Sigmoid colon (tissue), 6 donors: ENCODE measurements at regions not wholly inside any gene's neighbourhood (a gene's known extent, or its start where the extent isn't known, plus 50 kb on each side); places are given as distances from the start of the nearest gene placed in this dataset.

Source experiments
- DNase-seq: peaks from one replicate; pipeline ENCODE4 v3.0.0-alpha.2; 2019
- H3K27ac ChIP-seq, 4 donors: fragments of 200-600 bp; sonication (generic); one replicate each; pipeline ENCODE4 v1.5.1; 2016 to 2019; ENCODE audit warnings: mild to moderate bottlenecking in 1 of 4
- H3K27me3 ChIP-seq, 3 donors: fragments of 200-600 bp; sonication (generic); one replicate each; pipeline ENCODE4 v1.5.1; 2019; ENCODE audit warnings: mild to moderate bottlenecking in 1 of 3
- H3K36me3 ChIP-seq, 4 donors: fragments of 200-600 bp; sonication (generic); one replicate each; pipeline ENCODE4 v1.5.1; 2016 to 2019
- H3K4me1 ChIP-seq, 4 donors: fragments of 200-600 bp; sonication (generic); one replicate each; pipeline ENCODE4 v1.5.1; 2017 to 2019
- H3K4me3 ChIP-seq, 4 donors: fragments of 200-600 bp; sonication (generic); one replicate each; pipeline ENCODE4 v1.5.1; 2017 to 2019; ENCODE audit warnings: mild to moderate bottlenecking in 2 of 4, moderate library complexity in 1 of 4
- H3K9me3 ChIP-seq, 4 donors: fragments of 200-600 bp in 3 of 4; sonication (generic) in 3 of 4; one replicate each; pipeline versions ENCODE4 v1.5.1 to v1.6.1; 2013 to 2019
- EP300 ChIP-seq, 4 donors: sonication (generic); formaldehyde crosslinking; IDR thresholded peaks; one replicate each; pipeline ENCODE4 v1.6.1; 2017; ENCODE audit warnings: antibody characterized with exemption in 4 of 4
- POLR2A ChIP-seq, 2 donors: fragments of 450-650 bp; IDR thresholded peaks; one replicate each; pipeline ENCODE4 v1.6.1; 2016; ENCODE audit warnings: antibody characterized with exemption in 2 of 2, mild to moderate bottlenecking in 2 of 2, moderate library complexity in 2 of 2
- POLR2AphosphoS5 ChIP-seq, 4 donors: sonication (generic); formaldehyde crosslinking; IDR thresholded peaks; one replicate each; pipeline ENCODE4 v1.6.1; 2017; ENCODE audit warnings: antibody characterized with exemption in 4 of 4
- WGBS, 2 donors: extraction: QIAGEN DNeasy Blood & Tissue Kit; methylation state at CpG; one replicate each; pipeline ENCODE4 v1.1.7; 2013; 5-methylcytosine and 5-hydroxymethylcytosine counted together
- intact Hi-C: fragments of 100-400 bp; cut with DNase I; formaldehyde crosslinking; loops from one replicate; pipeline ENCODE4 v1.15.1; 2023
- TF ChIP-seq, protein P1 (sequence below), 4 experiments: fragments of 450-650 bp in 3 of 4; fragments of 200-600 bp in 1 of 4; IDR thresholded peaks; one replicate each; pipeline ENCODE4 v1.5.1; 2016 to 2019; ENCODE audit warnings: antibody characterized with exemption in 4 of 4, mild to moderate bottlenecking in 3 of 4, moderate library complexity in 2 of 4
- donor health status: healthy with polysubstance abuse.
- donor health status: healthy.

DNA sequence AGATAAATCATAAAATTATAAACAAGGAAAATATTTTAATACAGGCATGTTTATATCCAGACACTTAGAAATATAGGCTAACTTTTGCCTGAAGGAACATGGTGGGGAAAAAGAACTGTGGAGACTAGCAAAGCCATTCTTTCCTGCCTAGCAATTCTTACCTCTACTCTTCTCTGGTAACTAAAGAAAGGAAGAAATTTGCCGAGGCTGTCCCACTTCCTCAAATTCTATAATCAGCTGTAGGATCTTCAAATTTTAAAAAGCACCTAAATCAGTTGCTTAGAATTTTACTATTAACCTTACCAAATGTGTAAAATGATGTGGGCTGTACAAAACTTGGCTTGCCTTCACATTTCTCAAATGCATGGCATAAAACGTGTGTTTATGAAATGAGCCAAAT is 249.1 kb upstream of the SMARCA2 start:
- intact Hi-C loops, result no loop called here
- TF ChIP-seq POLR2A (IDR thresholded peaks at IDR 0.05), result no peak
- H3K27ac ChIP-seq, result no peak overlapping the region

DNA sequence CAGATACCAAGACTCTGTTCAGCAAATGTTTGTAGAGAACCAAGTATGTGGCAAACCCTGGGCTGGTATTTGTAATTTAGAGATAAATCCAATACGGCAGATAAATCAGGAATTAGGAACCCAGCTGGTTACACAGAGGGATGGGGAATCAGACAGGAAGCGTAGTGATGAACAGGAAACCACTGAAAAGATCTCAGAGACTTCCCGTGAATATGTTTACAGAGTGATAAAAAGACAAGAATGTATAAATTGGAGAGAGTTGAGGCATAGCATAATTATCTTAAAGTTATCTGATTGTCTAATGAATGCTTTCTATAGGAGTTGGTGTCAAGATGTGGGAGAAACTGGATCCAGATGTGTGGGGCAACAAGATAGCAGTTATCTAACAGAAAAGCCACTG is 246.6 kb upstream of the SMARCA2 start:
- no peaks in the 10 kb centered on the region for H3K36me3 ChIP-seq
- TF ChIP-seq, protein P1, sequence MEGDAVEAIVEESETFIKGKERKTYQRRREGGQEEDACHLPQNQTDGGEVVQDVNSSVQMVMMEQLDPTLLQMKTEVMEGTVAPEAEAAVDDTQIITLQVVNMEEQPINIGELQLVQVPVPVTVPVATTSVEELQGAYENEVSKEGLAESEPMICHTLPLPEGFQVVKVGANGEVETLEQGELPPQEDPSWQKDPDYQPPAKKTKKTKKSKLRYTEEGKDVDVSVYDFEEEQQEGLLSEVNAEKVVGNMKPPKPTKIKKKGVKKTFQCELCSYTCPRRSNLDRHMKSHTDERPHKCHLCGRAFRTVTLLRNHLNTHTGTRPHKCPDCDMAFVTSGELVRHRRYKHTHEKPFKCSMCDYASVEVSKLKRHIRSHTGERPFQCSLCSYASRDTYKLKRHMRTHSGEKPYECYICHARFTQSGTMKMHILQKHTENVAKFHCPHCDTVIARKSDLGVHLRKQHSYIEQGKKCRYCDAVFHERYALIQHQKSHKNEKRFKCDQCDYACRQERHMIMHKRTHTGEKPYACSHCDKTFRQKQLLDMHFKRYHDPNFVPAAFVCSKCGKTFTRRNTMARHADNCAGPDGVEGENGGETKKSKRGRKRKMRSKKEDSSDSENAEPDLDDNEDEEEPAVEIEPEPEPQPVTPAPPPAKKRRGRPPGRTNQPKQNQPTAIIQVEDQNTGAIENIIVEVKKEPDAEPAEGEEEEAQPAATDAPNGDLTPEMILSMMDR (IDR thresholded peaks at IDR 0.05), result no peak
- TF ChIP-seq POLR2A (IDR thresholded peaks at IDR 0.05), result no peak
- TF ChIP-seq EP300 (IDR thresholded peaks at IDR 0.05), result no peak
- no peak for TF ChIP-seq POLR2AphosphoS5 (IDR thresholded peaks at IDR 0.05)
- WGBS, 2 donors, result 45 to 64% methylated on average over 3 of the region's 3 CpGs
- H3K4me1 ChIP-seq, result peaks cover 0 to 10% (median 3%) of the 10 kb centered on the region in 4 donors
- H3K27me3 ChIP-seq, result peaks cover 0 to 19% (median 0%) of the 10 kb centered on the region in 3 donors
- H3K9me3 ChIP-seq, result no peaks in the 10 kb centered on the region
- H3K4me3 ChIP-seq, result no peak overlapping the region
- DNase-seq, result no peak
- H3K27ac ChIP-seq, result no peak overlapping the region
- intact Hi-C loops, result no loop called here

More for the DNA sequence above, 249.1 kb upstream of the SMARCA2 start:
- Histone ChIP-seq H3K4me3 (no peak overlapping the region), H3K9me3 (no peaks in the 10 kb centered on the region), H3K36me3 (no peaks in the 10 kb centered on the region), H3K4me1 (peaks cover 0 to 10% (median 3%) of the 10 kb centered on the region in 4 donors), H3K27me3 (peaks cover 0 to 14% (median 0%) of the 10 kb centered on the region in 3 donors)
- 52 to 57% methylated on average over 2 of the region's 2 CpGs for WGBS, 2 donors
- no peak for DNase-seq

DNA sequence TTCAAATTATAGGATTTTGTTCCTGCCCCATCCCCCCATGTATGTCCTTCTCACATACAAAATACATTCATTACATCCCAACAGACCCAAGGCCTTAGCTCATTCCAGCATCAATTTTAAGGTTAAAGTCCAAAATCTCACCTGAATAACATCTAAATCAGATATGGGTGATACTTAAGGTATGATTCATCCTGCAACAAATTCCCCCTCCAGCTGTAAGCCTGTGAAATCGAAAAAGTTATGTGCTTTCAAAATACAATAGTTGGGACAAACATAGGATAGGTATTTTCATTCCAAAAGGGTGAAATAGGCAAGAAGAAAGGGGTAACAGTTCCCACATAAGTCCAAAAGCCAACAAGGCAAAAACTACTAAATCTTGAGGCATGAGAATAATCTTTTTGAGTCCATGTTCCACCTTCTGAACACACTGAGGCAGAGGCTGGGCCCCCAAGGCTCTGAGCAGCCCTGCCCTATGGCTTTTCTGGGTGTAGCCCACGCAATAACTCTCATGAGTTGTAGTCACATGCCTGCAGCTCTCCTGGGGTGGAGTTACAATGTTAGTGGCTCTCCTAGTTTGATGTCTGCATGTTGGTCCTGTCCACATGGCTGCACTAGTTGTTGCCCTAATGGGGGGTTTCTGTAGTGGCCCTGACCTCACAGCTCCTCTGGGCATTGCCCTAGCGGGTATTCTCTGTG is 243.9 kb upstream of the SMARCA2 start:
- Histone ChIP-seq H3K36me3 (no peaks in the 10 kb centered on the region), H3K9me3 (no peaks in the 10 kb centered on the region), H3K27ac (no peak overlapping the region), H3K4me1 (peaks cover 0 to 3% (median 0%) of the 10 kb centered on the region in 4 donors), H3K4me3 (no peak overlapping the region), H3K27me3 (peaks cover 0 to 19% (median 0%) of the 10 kb centered on the region in 3 donors)
- 58 to 67% methylated on average over 3 of the region's 3 CpGs for WGBS, 2 donors
- intact Hi-C loops, result no loop called here
- no peak for DNase-seq
- TF ChIP-seq EP300 (IDR thresholded peaks at IDR 0.05), result no peak
- TF ChIP-seq POLR2AphosphoS5 (IDR thresholded peaks at IDR 0.05), result no peak
- no peak for TF ChIP-seq POLR2A (IDR thresholded peaks at IDR 0.05)
- TF ChIP-seq, protein P1 (IDR thresholded peaks at IDR 0.05), result no peak

DNA sequence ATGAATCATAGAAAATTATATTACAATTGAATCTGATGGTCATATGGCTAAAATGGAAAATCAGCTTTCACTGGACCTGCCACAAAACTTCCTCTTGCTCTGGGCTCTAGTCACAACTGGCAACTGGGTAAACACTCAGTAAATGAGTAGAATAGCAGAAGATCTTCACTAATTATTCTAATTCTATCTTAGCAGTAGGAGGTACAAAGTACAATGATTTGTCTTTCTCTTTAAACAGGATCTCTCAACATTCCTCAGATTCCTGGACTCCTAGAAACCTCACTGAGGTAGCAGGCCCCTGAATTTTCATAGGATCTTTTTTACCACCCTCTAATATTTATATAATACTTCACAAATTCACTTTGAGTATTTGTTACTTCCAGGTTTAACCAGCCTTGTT is 239.9 kb upstream of the SMARCA2 start:
- TF ChIP-seq, protein P1 (IDR thresholded peaks at IDR 0.05), result no peak
- H3K27ac ChIP-seq, result no peak overlapping the region
- H3K27me3 ChIP-seq, result peaks cover 0 to 10% (median 0%) of the 10 kb centered on the region in 3 donors
- intact Hi-C loops, result no loop called here
- H3K9me3 ChIP-seq, result no peaks in the 10 kb centered on the region
- H3K4me1 ChIP-seq, result no peaks in the 10 kb centered on the region
- no peak overlapping the region for H3K4me3 ChIP-seq
- no peak for DNase-seq
- H3K36me3 ChIP-seq, result no peaks in the 10 kb centered on the region

DNA sequence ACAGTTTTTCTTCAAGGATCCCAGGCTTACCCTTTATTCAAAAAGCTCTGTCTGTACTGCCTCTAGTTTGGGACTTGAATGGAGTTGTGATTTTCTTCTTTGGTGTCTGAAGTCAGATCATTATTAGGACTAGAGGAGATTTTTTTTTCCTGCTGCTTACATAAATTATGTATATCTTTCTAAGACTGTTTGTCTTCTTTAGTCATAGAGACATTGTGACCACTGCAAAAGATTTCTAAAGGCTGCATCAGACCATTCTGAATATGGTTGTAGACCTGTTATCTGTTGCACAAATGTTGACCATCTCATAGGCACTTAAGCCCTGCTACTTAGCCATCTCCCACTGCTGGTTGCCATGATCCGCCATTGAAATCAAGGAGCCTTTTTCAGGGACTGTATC is 238.5 kb upstream of the SMARCA2 start:
- no peaks in the 10 kb centered on the region for H3K27me3 ChIP-seq
- intact Hi-C loops, result no loop called here
- H3K27ac ChIP-seq, result no peak overlapping the region
- H3K9me3 ChIP-seq, result no peaks in the 10 kb centered on the region
- no peaks in the 10 kb centered on the region for H3K4me1 ChIP-seq
- no peak overlapping the region for H3K4me3 ChIP-seq
- 95 to 96% methylated on average over 1 of the region's 1 CpG for WGBS, 2 donors
- TF ChIP-seq EP300 (IDR thresholded peaks at IDR 0.05) (no peak), POLR2AphosphoS5 (IDR thresholded peaks at IDR 0.05) (no peak)
- TF ChIP-seq, protein P1 (IDR thresholded peaks at IDR 0.05), result no peak
- no peaks in the 10 kb centered on the region for H3K36me3 ChIP-seq
- DNase-seq, result no peak
